OCI-LY7 (cell line): ENCODE measurements at regions not wholly inside any gene's neighbourhood (a gene's known extent, or its start where the extent isn't known, plus 50 kb on each side); places are given as distances from the start of the nearest gene placed in this dataset.

Experiments used
- CTCF ChIP-seq: fragments of 200-600 bp; sonication (generic); conservative IDR thresholded peaks from 2 replicates; pipeline ENCODE4 v1.5.1; 2014; ENCODE audit warnings: mild to moderate bottlenecking, antibody characterized with exemption, low read length, moderate library complexity, mixed read lengths
- EZH2phosphoT487 ChIP-seq: fragments of 200-600 bp; sonication (generic); IDR thresholded peaks from 2 replicates; pipeline ENCODE4 v1.6.1; 2018; ENCODE audit warnings: low read depth, borderline replicate concordance, mild to moderate bottlenecking, mixed run types, antibody characterized with exemption, low read length, moderate library complexity, mixed read lengths

- TF ChIP-seq CTCF (no peak), EZH2phosphoT487 (no peak)
Observed at GRCh38 chr6:10014557-10014956, 400.3 kb downstream of the TFAP2A start.
